H1 (cell line): ENCODE measurements at regions not wholly inside any gene's neighbourhood (a gene's known extent, or its start where the extent isn't known, plus 50 kb on each side); places are given as distances from the start of the nearest gene placed in this dataset.

ENCODE experiments used
- CTCF ChIA-PET: fragments of 300-600 bp; sonication (Branson Sonifier 250); formaldehyde crosslinking; loops from one replicate; lab custom pipeline; 2021; ENCODE audit not compliant: partially characterized antibody; lab: Charles Lee
- POLR2A ChIA-PET: fragments of 300-600 bp; sonication (Branson Sonifier 250); formaldehyde crosslinking; loops from one replicate; lab custom pipeline; 2021; ENCODE audit warnings: inconsistent platforms; ENCODE audit not compliant: partially characterized antibody; lab: Charles Lee
- DNase-seq, 2 experiments: peaks; one replicate each; pipeline versions ENCODE4 v3.0.0 to v3.0.0-alpha.2; 2010 to 2022; ENCODE audit warnings: low spot score in 2 of 2, low read depth in 1 of 2, mixed read lengths in 1 of 2
- FAIRE-seq: peaks from 2 replicates; lab custom pipeline; 2011; peaks lifted over from hg19 to GRCh38; lab: Jason Lieb, UNC
- H2AFZ ChIP-seq: 2 replicates; pipeline ENCODE4 v1.8.1; 2012; ENCODE audit warnings: low read length, inconsistent platforms
- H2AK5ac ChIP-seq: 2 replicates; pipeline ENCODE4 v1.6.1; 2013; ENCODE audit warnings: low read depth, low read length
- H2BK120ac ChIP-seq: replicated peaks from 2 replicates; pipeline ENCODE3; 2013; ENCODE audit warnings: low read depth, low read length, inconsistent platforms
- H2BK12ac ChIP-seq: 2 replicates; pipeline ENCODE4 v1.6.1; 2013; ENCODE audit warnings: low read depth, low read length
- H2BK15ac ChIP-seq: 2 replicates; pipeline ENCODE4 v1.6.1; 2013; ENCODE audit warnings: low read length
- H2BK20ac ChIP-seq: 2 replicates; pipeline ENCODE4 v1.6.1; 2013; ENCODE audit warnings: low read length
- H2BK5ac ChIP-seq: 2 replicates; pipeline ENCODE4 v1.6.1; 2013; ENCODE audit warnings: low read depth, low read length
- H3K14ac ChIP-seq: 2 replicates; pipeline ENCODE4 v1.6.1; 2013; ENCODE audit warnings: inconsistent platforms; ENCODE audit not compliant: insufficient read length
- H3K18ac ChIP-seq: 2 replicates; pipeline ENCODE4 v1.6.1; 2013; ENCODE audit warnings: low read length; ENCODE audit errors: extremely low read depth
- H3K23ac ChIP-seq: 2 replicates; pipeline ENCODE4 v1.6.1; 2013; ENCODE audit warnings: inconsistent platforms; ENCODE audit not compliant: insufficient read length
- H3K23me2 ChIP-seq: 2 replicates; pipeline ENCODE4 v1.6.1; 2013; ENCODE audit warnings: low read depth, low read length
- H3K27ac ChIP-seq: 2 replicates; pipeline ENCODE4 v1.6.1; 2011; ENCODE audit warnings: low read depth, low read length, inconsistent platforms
- H3K27me3 ChIP-seq, 4 experiments: replicated peaks in 1 of 4; 1 replicate in 1 of 4; 2 replicates in 3 of 4; pipeline versions ENCODE4 v1.6.1 to v1.8.1; 2011 to 2013; ENCODE audit warnings: low read length in 3 of 4, mild to moderate bottlenecking in 3 of 4, inconsistent platforms in 2 of 4, mixed read lengths in 2 of 4, moderate library complexity in 1 of 4; ENCODE audit not compliant: control insufficient read depth in 3 of 4, insufficient read depth in 3 of 4; ENCODE audit errors: extremely low read depth in 1 of 4
- H3K36me3 ChIP-seq, 4 experiments: 2 replicates each; pipeline versions ENCODE4 v1.6.1 to v1.8.1; 2011 to 2013; ENCODE audit warnings: mild to moderate bottlenecking in 4 of 4, low read length in 3 of 4, moderate library complexity in 2 of 4, control low read depth in 1 of 4, inconsistent platforms in 1 of 4; ENCODE audit not compliant: insufficient read depth in 4 of 4, control insufficient read depth in 2 of 4
- H3K4ac ChIP-seq: replicated peaks from 2 replicates; pipeline ENCODE3; 2013; ENCODE audit warnings: low read length, low read depth, mixed read lengths, inconsistent platforms; ENCODE audit not compliant: insufficient read length
- H3K4me1 ChIP-seq, 4 experiments: replicated peaks in 1 of 4; 1 replicate in 1 of 4; 2 replicates in 3 of 4; pipeline versions ENCODE4 v1.6.1 to v1.8.1; 2011 to 2013; ENCODE audit warnings: low read length in 3 of 4, inconsistent platforms in 2 of 4, mixed read lengths in 1 of 4; ENCODE audit not compliant: insufficient read depth in 4 of 4, control insufficient read depth in 3 of 4
- H3K4me2 ChIP-seq, 2 experiments: 2 replicates each; pipeline versions ENCODE4 v1.6.1 to v1.8.1; 2011 to 2013; ENCODE audit warnings: low read depth in 2 of 2, low read length in 2 of 2, control low read depth in 1 of 2, inconsistent platforms in 1 of 2, mild to moderate bottlenecking in 1 of 2; ENCODE audit not compliant: insufficient read depth in 1 of 2
- H3K4me3 ChIP-seq, 4 experiments: fragments of 200-600, 300-600 bp in 1 of 4; sonication (generic), shearing (Covaris generic), sonication (Bioruptor Twin) in 1 of 4; 2 replicates each; pipeline versions ENCODE4 v1.5.1 to v1.8.1; 2011 to 2016; ENCODE audit warnings: low read length in 4 of 4, low read depth in 3 of 4, control low read depth in 2 of 4, inconsistent platforms in 2 of 4, mild to moderate bottlenecking in 2 of 4, mixed read lengths in 1 of 4, moderate library complexity in 1 of 4; ENCODE audit not compliant: insufficient read depth in 2 of 4; ENCODE audit errors: extremely low read depth in 1 of 4
- H3K56ac ChIP-seq: replicated peaks from 2 replicates; pipeline ENCODE3; 2013; ENCODE audit warnings: low read depth, mild to moderate bottlenecking, mixed read lengths, low read length, inconsistent platforms; ENCODE audit not compliant: insufficient read length
- H3K79me1 ChIP-seq: 2 replicates; pipeline ENCODE4 v1.6.1; 2013; ENCODE audit warnings: low read depth, low read length, control low read depth
- H3K79me2 ChIP-seq, 2 experiments: 2 replicates each; pipeline versions ENCODE4 v1.6.1 to v1.8.1; 2012 to 2013; ENCODE audit warnings: low read length in 2 of 2, mild to moderate bottlenecking in 2 of 2, inconsistent platforms in 1 of 2; ENCODE audit not compliant: insufficient read depth in 2 of 2, control insufficient read depth in 1 of 2
- H3K9ac ChIP-seq, 4 experiments: replicated peaks in 1 of 4; 1 replicate in 1 of 4; 2 replicates in 3 of 4; pipeline versions ENCODE4 v1.6.1 to v1.8.1; 2011 to 2013; ENCODE audit warnings: low read depth in 3 of 4, low read length in 3 of 4, control low read depth in 2 of 4, mild to moderate bottlenecking in 2 of 4, moderate library complexity in 2 of 4, inconsistent platforms in 1 of 4; ENCODE audit errors: extremely low read depth in 1 of 4
- H3K9me3 ChIP-seq, 2 experiments: 2 replicates each; pipeline versions ENCODE4 v1.6.1 to v1.8.1; 2012 to 2013; ENCODE audit warnings: mild to moderate bottlenecking in 2 of 2, moderate library complexity in 2 of 2, control low read depth in 1 of 2, inconsistent platforms in 1 of 2, low read depth in 1 of 2, low read length in 1 of 2, mixed read lengths in 1 of 2; ENCODE audit not compliant: insufficient read depth in 2 of 2
- H4K20me1 ChIP-seq, 2 experiments: replicated peaks in 1 of 2; 2 replicates each; pipeline versions ENCODE3 to v1.8.1; 2011 to 2013; ENCODE audit warnings: inconsistent platforms in 2 of 2, low read length in 2 of 2, mild to moderate bottlenecking in 1 of 2; ENCODE audit not compliant: insufficient read depth in 2 of 2, control insufficient read depth in 1 of 2
- H4K5ac ChIP-seq: 2 replicates; pipeline ENCODE4 v1.6.1; 2013; ENCODE audit warnings: low read length, low read depth, mixed read lengths, inconsistent platforms; ENCODE audit not compliant: insufficient read length
- H4K8ac ChIP-seq: 2 replicates; pipeline ENCODE4 v1.8.0; 2013; ENCODE audit warnings: mild to moderate bottlenecking, moderate library complexity, low read length, inconsistent platforms; ENCODE audit not compliant: insufficient read depth; ENCODE audit errors: extremely low read depth
- H4K91ac ChIP-seq: replicated peaks from 2 replicates; pipeline ENCODE3; 2013; ENCODE audit warnings: low read length, mixed read lengths, inconsistent platforms; ENCODE audit not compliant: insufficient read length
- EZH2 ChIP-seq: fragments of 200-600 bp; sonication (generic); IDR thresholded peaks from 2 replicates; pipeline ENCODE4 v1.7.1; 2012; ENCODE audit warnings: low read depth, mild to moderate bottlenecking, moderate library complexity, low read length, inconsistent platforms; ENCODE audit not compliant: severe bottlenecking
- GTF2F1 ChIP-seq: IDR thresholded peaks from 2 replicates; pipeline ENCODE4 v1.6.1; 2012; ENCODE audit warnings: low read depth, low read length, improper control_type of control experiment, borderline replicate concordance
- SIN3A ChIP-seq, 2 experiments: IDR thresholded peaks in 1 of 2; conservative IDR thresholded peaks in 1 of 2; 2 replicates each; pipeline ENCODE4 v1.6.1; 2011 to 2012; ENCODE audit warnings: low read length in 2 of 2, improper control_type of control experiment in 1 of 2, low read depth in 1 of 2, mild to moderate bottlenecking in 1 of 2
- WGBS, 2 experiments: shearing (Covaris generic) in 1 of 2; methylation state at CpG; one replicate each; pipeline versions ENCODE4 v1.1.6 to v1.1.7; 2013 to 2015; ENCODE audit warnings: low lambda C conversion rate in 2 of 2, mixed read lengths in 2 of 2, inconsistent platforms in 1 of 2, low coverage in 1 of 2, missing lambda C conversion rate in 1 of 2; ENCODE audit not compliant: insufficient replicate concordance in 2 of 2, insufficient coverage in 1 of 2, insufficient read length in 1 of 2; ENCODE audit errors: extremely low coverage in 1 of 2, missing lambda C conversion rate in 1 of 2; 5-methylcytosine and 5-hydroxymethylcytosine counted together
- TF ChIP-seq, protein P1 (sequence below): IDR thresholded peaks from 2 replicates; pipeline ENCODE4 v1.6.1; 2012; ENCODE audit warnings: low read length, inconsistent platforms
- TF ChIP-seq, protein P2 (sequence below), 3 experiments: IDR thresholded peaks; 1 replicate in 2 of 3; 2 replicates in 1 of 3; pipeline versions ENCODE4 v1.5.1 to v1.6.1; 2011; ENCODE audit warnings: low read length in 3 of 3, mild to moderate bottlenecking in 3 of 3, inconsistent platforms in 2 of 3, low read depth in 1 of 3, moderate library complexity in 1 of 3; ENCODE audit not compliant: insufficient read depth in 1 of 3; ENCODE audit errors: control extremely low read depth in 1 of 3

DNA sequence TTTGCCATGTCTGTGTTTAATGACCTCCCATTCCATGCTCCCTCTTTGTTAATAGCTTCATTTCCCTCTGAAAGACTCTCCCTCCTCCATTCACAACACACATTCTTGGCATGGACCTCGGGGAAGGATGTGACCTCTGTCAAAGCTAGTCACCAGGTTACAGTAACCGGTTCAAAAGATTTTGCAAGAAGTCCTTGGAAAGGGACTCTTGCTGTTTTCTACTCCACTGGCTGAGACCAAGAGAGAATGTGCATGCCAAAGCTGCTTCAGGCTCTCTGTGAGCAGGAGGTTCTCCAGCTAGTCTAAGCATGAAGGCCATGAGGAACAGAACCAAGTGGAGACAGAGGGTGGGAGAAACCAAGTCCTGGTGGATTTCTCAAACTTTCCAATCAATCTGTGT, 732.6 kb downstream of the CCSER2 start:
- H3K79me2 ChIP-seq = no peaks in the 10 kb centered on the region
- no peaks in the 10 kb centered on the region for H4K20me1 ChIP-seq
- H2AFZ ChIP-seq = no peak overlapping the region
- no peak overlapping the region for H2BK20ac ChIP-seq
- no peak overlapping the region for H3K9ac ChIP-seq
- ChIA-PET POLR2A (no interaction called here), CTCF (interaction anchor here (0.9 to 1.3 kb wide), 2 partner anchors 10 to 14 kb away, joined by 3 read pairs; no protein-coding TSS in a partner anchor)
- no peaks in the 10 kb centered on the region for H3K4me1 ChIP-seq
- no peak overlapping the region for H2AK5ac ChIP-seq
- no peaks in the 10 kb centered on the region for H3K36me3 ChIP-seq
- H3K23ac ChIP-seq = no peak overlapping the region
- DNase-seq (no peak), FAIRE-seq (no peak)
- no peak overlapping the region for H3K18ac ChIP-seq
- H2BK15ac ChIP-seq = no peak overlapping the region
- no peak overlapping the region for H4K5ac ChIP-seq
- H3K4ac ChIP-seq = no peak overlapping the region
- no peak overlapping the region for H4K8ac ChIP-seq
- no peaks in the 10 kb centered on the region for H3K23me2 ChIP-seq
- H3K14ac ChIP-seq = no peak overlapping the region
- H3K4me3 ChIP-seq = no peak overlapping the region
- peaks cover 7 to 11% of the 10 kb centered on the region in 2 experiments for H3K9me3 ChIP-seq
- no peak overlapping the region for H4K91ac ChIP-seq
- no peak overlapping the region for H2BK12ac ChIP-seq
- no peaks in the 10 kb centered on the region for H3K27me3 ChIP-seq
- no peak overlapping the region for H3K4me2 ChIP-seq
- H3K27ac ChIP-seq = no peak overlapping the region
- H3K56ac ChIP-seq = no peak overlapping the region
- WGBS, 2 experiments = 94% methylated on average over 2 of the region's 2 CpGs; no CpG with 5 or more reads in 1 of the 2 experiments
- H3K79me1 ChIP-seq = no peaks in the 10 kb centered on the region
- H2BK120ac ChIP-seq = no peak overlapping the region
- TF ChIP-seq, protein P1, sequence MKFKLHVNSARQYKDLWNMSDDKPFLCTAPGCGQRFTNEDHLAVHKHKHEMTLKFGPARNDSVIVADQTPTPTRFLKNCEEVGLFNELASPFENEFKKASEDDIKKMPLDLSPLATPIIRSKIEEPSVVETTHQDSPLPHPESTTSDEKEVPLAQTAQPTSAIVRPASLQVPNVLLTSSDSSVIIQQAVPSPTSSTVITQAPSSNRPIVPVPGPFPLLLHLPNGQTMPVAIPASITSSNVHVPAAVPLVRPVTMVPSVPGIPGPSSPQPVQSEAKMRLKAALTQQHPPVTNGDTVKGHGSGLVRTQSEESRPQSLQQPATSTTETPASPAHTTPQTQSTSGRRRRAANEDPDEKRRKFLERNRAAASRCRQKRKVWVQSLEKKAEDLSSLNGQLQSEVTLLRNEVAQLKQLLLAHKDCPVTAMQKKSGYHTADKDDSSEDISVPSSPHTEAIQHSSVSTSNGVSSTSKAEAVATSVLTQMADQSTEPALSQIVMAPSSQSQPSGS = no peak
- TF ChIP-seq, protein P2, sequence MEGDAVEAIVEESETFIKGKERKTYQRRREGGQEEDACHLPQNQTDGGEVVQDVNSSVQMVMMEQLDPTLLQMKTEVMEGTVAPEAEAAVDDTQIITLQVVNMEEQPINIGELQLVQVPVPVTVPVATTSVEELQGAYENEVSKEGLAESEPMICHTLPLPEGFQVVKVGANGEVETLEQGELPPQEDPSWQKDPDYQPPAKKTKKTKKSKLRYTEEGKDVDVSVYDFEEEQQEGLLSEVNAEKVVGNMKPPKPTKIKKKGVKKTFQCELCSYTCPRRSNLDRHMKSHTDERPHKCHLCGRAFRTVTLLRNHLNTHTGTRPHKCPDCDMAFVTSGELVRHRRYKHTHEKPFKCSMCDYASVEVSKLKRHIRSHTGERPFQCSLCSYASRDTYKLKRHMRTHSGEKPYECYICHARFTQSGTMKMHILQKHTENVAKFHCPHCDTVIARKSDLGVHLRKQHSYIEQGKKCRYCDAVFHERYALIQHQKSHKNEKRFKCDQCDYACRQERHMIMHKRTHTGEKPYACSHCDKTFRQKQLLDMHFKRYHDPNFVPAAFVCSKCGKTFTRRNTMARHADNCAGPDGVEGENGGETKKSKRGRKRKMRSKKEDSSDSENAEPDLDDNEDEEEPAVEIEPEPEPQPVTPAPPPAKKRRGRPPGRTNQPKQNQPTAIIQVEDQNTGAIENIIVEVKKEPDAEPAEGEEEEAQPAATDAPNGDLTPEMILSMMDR (IDR thresholded peaks at IDR 0.05; ENCODE audit: control extremely low read depth in 1 of 3, insufficient read depth in 1 of 3, low read depth in 1 of 3, low read length in 3 of 3) = no peak
- TF ChIP-seq EZH2 (no peak), SIN3A (conservative IDR thresholded peaks at IDR 0.05 in 1 of 2, IDR thresholded peaks at IDR 0.05 in 1 of 2; ENCODE audit: low read depth in 1 of 2, low read length in 2 of 2) (no peak), GTF2F1 (no peak)
- H2BK5ac ChIP-seq = no peak overlapping the region
